ENCODE measurements at regions not wholly inside any gene's neighbourhood (a gene's known extent, or its start where the extent isn't known, plus 50 kb on each side); places are given as distances from the start of the nearest gene placed in this dataset.

DNA sequence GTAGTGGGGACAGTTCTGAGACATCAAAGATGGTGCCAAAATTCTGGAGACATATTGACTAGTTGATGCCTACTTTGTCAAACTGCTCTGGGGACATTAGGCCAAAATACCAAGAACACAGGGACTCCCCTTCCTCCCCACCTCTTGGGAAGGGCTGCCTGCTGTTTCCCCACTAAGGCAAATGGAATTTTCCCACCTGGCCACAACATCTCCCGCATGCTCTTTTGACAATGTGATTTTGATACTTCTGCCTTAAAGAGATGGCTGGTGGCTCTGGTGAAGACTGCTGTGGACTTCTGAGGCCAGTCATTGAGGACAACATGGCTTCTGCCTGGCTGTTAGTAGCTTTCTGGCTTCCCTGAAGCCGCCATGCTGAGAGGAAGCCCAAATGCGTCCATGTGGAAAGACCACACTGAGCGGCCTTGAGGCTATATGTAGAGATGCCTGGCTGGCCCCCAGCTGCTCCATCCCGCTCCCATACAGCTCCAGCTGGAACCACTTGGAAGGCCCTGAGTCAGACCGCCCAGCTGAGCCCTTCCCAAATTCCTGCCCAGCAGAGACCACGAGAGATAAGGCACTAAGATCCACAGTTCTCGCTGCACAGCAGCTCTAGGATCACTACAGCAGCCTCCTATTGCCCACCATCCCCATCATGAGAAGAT is 226.7 kb downstream of the SYK start:
- TF ChIP-seq, protein P1, sequence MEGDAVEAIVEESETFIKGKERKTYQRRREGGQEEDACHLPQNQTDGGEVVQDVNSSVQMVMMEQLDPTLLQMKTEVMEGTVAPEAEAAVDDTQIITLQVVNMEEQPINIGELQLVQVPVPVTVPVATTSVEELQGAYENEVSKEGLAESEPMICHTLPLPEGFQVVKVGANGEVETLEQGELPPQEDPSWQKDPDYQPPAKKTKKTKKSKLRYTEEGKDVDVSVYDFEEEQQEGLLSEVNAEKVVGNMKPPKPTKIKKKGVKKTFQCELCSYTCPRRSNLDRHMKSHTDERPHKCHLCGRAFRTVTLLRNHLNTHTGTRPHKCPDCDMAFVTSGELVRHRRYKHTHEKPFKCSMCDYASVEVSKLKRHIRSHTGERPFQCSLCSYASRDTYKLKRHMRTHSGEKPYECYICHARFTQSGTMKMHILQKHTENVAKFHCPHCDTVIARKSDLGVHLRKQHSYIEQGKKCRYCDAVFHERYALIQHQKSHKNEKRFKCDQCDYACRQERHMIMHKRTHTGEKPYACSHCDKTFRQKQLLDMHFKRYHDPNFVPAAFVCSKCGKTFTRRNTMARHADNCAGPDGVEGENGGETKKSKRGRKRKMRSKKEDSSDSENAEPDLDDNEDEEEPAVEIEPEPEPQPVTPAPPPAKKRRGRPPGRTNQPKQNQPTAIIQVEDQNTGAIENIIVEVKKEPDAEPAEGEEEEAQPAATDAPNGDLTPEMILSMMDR (IDR thresholded peaks at IDR 0.05): no peak
- no peak for TF ChIP-seq POLR2A (IDR thresholded peaks at IDR 0.05)

Measured in transverse colon (tissue), 3 donors.